Stimulated activated naive B cell treated with anti-CD40 and anti-IgM and Interleukin-4, amounts not matched to agents 10 μg/mL and 1 μg/mL and 100 μg/mL, for 72 hours (primary cell): ENCODE measurements at regions not wholly inside any gene's neighbourhood (a gene's known extent, or its start where the extent isn't known, plus 50 kb on each side); places are given as distances from the start of the nearest gene placed in this dataset.
"Not testable (repeated sequence)": the region's sequence is repeated elsewhere in the genome, so short reads cannot be mapped to it uniquely, and the experiment has no call there.

Source experiments
- ATAC-seq, 2 donors: fragments of 150-1000 bp; cut with Tn5 transposase; replicated peaks; 2 replicates each; pipeline ENCODE4 v1.10.0; 2021; ENCODE audit warnings: moderate library complexity in 1 of 2
- DNase-seq: peaks from one replicate; pipeline ENCODE4 v3.0.0; 2021
- H3K27ac Mint-ChIP-seq: one replicate; pipeline ENCODE4 v1.8.0; 2022; ENCODE audit warnings: mild to moderate bottlenecking, mixed read lengths
- H3K27me3 Mint-ChIP-seq, 2 donors: one replicate each; pipeline ENCODE4 v1.8.0; 2022; ENCODE audit warnings: mixed read lengths in 2 of 2
- H3K36me3 Mint-ChIP-seq, 2 donors: one replicate each; pipeline ENCODE4 v1.8.0; 2022; ENCODE audit warnings: mixed read lengths in 2 of 2, mild to moderate bottlenecking in 1 of 2
- H3K4me1 Mint-ChIP-seq, 2 donors: one replicate each; pipeline ENCODE4 v1.8.0; 2022; ENCODE audit warnings: mixed read lengths in 2 of 2, mild to moderate bottlenecking in 1 of 2
- H3K4me3 Mint-ChIP-seq, 2 donors: one replicate each; pipeline ENCODE4 v1.8.0; 2022; ENCODE audit warnings: mild to moderate bottlenecking in 2 of 2, mixed read lengths in 2 of 2, moderate library complexity in 1 of 2
- H3K9me3 Mint-ChIP-seq, 2 donors: one replicate each; pipeline ENCODE4 v1.8.0; 2022; ENCODE audit warnings: mixed read lengths in 2 of 2, mild to moderate bottlenecking in 1 of 2

GRCh38 chr14:101284711-101285110, 276.6 kb upstream of the DIO3 start:
- Mint-ChIP-seq H3K4me3 (no peak overlapping the region), H3K4me1 (peaks cover 9 to 10% of the 10 kb centered on the region in 2 donors), H3K27me3 (peaks cover 23 to 30% of the 10 kb centered on the region in 2 donors), H3K27ac (no peak overlapping the region), H3K36me3 (no peaks in the 10 kb centered on the region), H3K9me3 (peaks cover 0 to 1% of the 10 kb centered on the region in 2 donors)
- ATAC-seq (no peak), DNase-seq (no peak)

- H3K36me3 Mint-ChIP-seq: no peaks in the 10 kb centered on the region
- peaks cover 23 to 30% of the 10 kb centered on the region in 2 donors for H3K27me3 Mint-ChIP-seq
- no peak overlapping the region for H3K4me3 Mint-ChIP-seq
- peaks cover 0 to 1% of the 10 kb centered on the region in 2 donors for H3K9me3 Mint-ChIP-seq
- H3K27ac Mint-ChIP-seq: no peak overlapping the region
- DNase-seq: no peak
- H3K4me1 Mint-ChIP-seq: peaks cover 9 to 10% of the 10 kb centered on the region in 2 donors
- ATAC-seq: no peak
Measured at GRCh38 chr14:101286271-101287018, 274.9 kb upstream of the DIO3 start.

GRCh38 chr14:101288436-101289229, 272.7 kb upstream of the DIO3 start:
- Mint-ChIP-seq H3K27ac (no peak overlapping the region), H3K4me3 (no peak overlapping the region), H3K9me3 (peaks cover 2 to 3% of the 10 kb centered on the region in 2 donors), H3K36me3 (no peaks in the 10 kb centered on the region), H3K4me1 (peaks cover 9 to 10% of the 10 kb centered on the region in 2 donors), H3K27me3 (peaks cover 23 to 30% of the 10 kb centered on the region in 2 donors)
- DNase-seq (no peak), ATAC-seq (no peak)

- no peak overlapping the region for H3K27ac Mint-ChIP-seq
- no peaks in the 10 kb centered on the region for H3K36me3 Mint-ChIP-seq
- H3K9me3 Mint-ChIP-seq: peaks cover 2 to 4% of the 10 kb centered on the region in 2 donors
- no peak overlapping the region for H3K4me3 Mint-ChIP-seq
- DNase-seq (no peak), ATAC-seq (no peak)
- H3K4me1 Mint-ChIP-seq: peaks cover 9 to 10% of the 10 kb centered on the region in 2 donors
- peaks cover 23 to 29% of the 10 kb centered on the region in 2 donors for H3K27me3 Mint-ChIP-seq
Measured at GRCh38 chr14:101289230-101289690, 272.0 kb upstream of the DIO3 start.

GRCh38 chr14:101289911-101290310, 271.4 kb upstream of the DIO3 start:
- Mint-ChIP-seq H3K9me3 (peaks cover 2 to 10% of the 10 kb centered on the region in 2 donors), H3K36me3 (no peaks in the 10 kb centered on the region), H3K27ac (no peak overlapping the region), H3K27me3 (peaks cover 20 to 23% of the 10 kb centered on the region in 2 donors), H3K4me3 (no peak overlapping the region), H3K4me1 (peaks cover 7 to 10% of the 10 kb centered on the region in 2 donors)
- DNase-seq (no peak), ATAC-seq (no peak)

GRCh38 chr14:101290611-101291010, 270.7 kb upstream of the DIO3 start:
- Mint-ChIP-seq H3K27ac (no peak overlapping the region), H3K27me3 (peaks cover 13 to 16% of the 10 kb centered on the region in 2 donors), H3K9me3 (peaks cover 2 to 14% of the 10 kb centered on the region in 2 donors), H3K4me1 (peaks cover 3 to 5% of the 10 kb centered on the region in 2 donors), H3K4me3 (no peak overlapping the region), H3K36me3 (no peaks in the 10 kb centered on the region)
- ATAC-seq: no peak
- DNase-seq: no peak

- Mint-ChIP-seq H3K4me3 (no peak overlapping the region), H3K27ac (no peak overlapping the region), H3K27me3 (peaks cover 6 to 18% of the 10 kb centered on the region in 2 donors), H3K4me1 (no peaks in the 10 kb centered on the region), H3K9me3 (peaks cover 6 to 21% of the 10 kb centered on the region in 2 donors), H3K36me3 (no peaks in the 10 kb centered on the region)
- ATAC-seq: no peak
- DNase-seq: no peak
Measured at GRCh38 chr14:101291390-101291789, 269.9 kb upstream of the DIO3 start.

- no peak for DNase-seq
- Mint-ChIP-seq H3K27me3 (peaks cover 5 to 14% of the 10 kb centered on the region in 2 donors), H3K36me3 (peaks cover 1 to 3% of the 10 kb centered on the region in 2 donors), H3K4me1 (no peaks in the 10 kb centered on the region), H3K27ac (no peak overlapping the region), H3K9me3 (peaks cover 10 to 27% of the 10 kb centered on the region in 2 donors), H3K4me3 (no peak overlapping the region)
- ATAC-seq: no peak
Measured at GRCh38 chr14:101292448-101292847, 268.8 kb upstream of the DIO3 start.

GRCh38 chr14:101293605-101294004, 267.7 kb upstream of the DIO3 start:
- Mint-ChIP-seq H3K27ac (no peak overlapping the region), H3K36me3 (peaks cover 1 to 3% of the 10 kb centered on the region in 2 donors), H3K9me3 (peaks cover 12 to 27% of the 10 kb centered on the region in 2 donors), H3K27me3 (peaks cover 7 to 10% of the 10 kb centered on the region in 2 donors), H3K4me1 (no peaks in the 10 kb centered on the region), H3K4me3 (no peak overlapping the region)
- ATAC-seq (no peak), DNase-seq (no peak)

- Mint-ChIP-seq H3K27ac (no peak overlapping the region), H3K4me3 (no peak overlapping the region), H3K27me3 (peaks cover 7 to 10% of the 10 kb centered on the region in 2 donors), H3K36me3 (peaks cover 1 to 3% of the 10 kb centered on the region in 2 donors), H3K9me3 (peaks cover 12 to 27% of the 10 kb centered on the region in 2 donors), H3K4me1 (no peaks in the 10 kb centered on the region)
- no peak for DNase-seq
- ATAC-seq: no peak
Measured at GRCh38 chr14:101294136-101294535, 267.2 kb upstream of the DIO3 start.

GRCh38 chr14:101299781-101300180, 261.5 kb upstream of the DIO3 start:
- DNase-seq, H3K4me1 Mint-ChIP-seq, H3K27ac Mint-ChIP-seq, H3K36me3 Mint-ChIP-seq, ATAC-seq, H3K4me3 Mint-ChIP-seq: not testable (repeated sequence)
- Mint-ChIP-seq H3K9me3 (peaks cover 10 to 18% of the 10 kb centered on the region in 2 donors), H3K27me3 (peaks cover 7 to 17% of the 10 kb centered on the region in 2 donors)

GRCh38 chr14:101301011-101301410, 260.3 kb upstream of the DIO3 start:
- H3K27ac Mint-ChIP-seq: no peak overlapping the region
- peaks cover 10% of the 10 kb centered on the region in 2 donors for H3K9me3 Mint-ChIP-seq
- no peak overlapping the region for H3K4me3 Mint-ChIP-seq
- DNase-seq (no peak), ATAC-seq (no peak)
- H3K36me3 Mint-ChIP-seq: peaks cover 1 to 3% of the 10 kb centered on the region in 2 donors
- no peaks in the 10 kb centered on the region for H3K4me1 Mint-ChIP-seq
- peaks cover 5 to 17% of the 10 kb centered on the region in 2 donors for H3K27me3 Mint-ChIP-seq

- DNase-seq, H3K27ac Mint-ChIP-seq, H3K36me3 Mint-ChIP-seq, H3K4me3 Mint-ChIP-seq, H3K9me3 Mint-ChIP-seq, H3K4me1 Mint-ChIP-seq, ATAC-seq: not testable (repeated sequence)
- peaks cover 0 to 20% of the 10 kb centered on the region in 2 donors for H3K27me3 Mint-ChIP-seq
Measured at GRCh38 chr14:101307162-101307561, 254.1 kb upstream of the DIO3 start.

GRCh38 chr14:101311186-101311585, 250.1 kb upstream of the DIO3 start:
- not testable (repeated sequence) for H3K27ac Mint-ChIP-seq, H3K4me1 Mint-ChIP-seq, H3K36me3 Mint-ChIP-seq, H3K4me3 Mint-ChIP-seq, ATAC-seq, DNase-seq
- Mint-ChIP-seq H3K27me3 (peaks cover 0 to 30% of the 10 kb centered on the region in 2 donors), H3K9me3 (peaks cover 13 to 18% of the 10 kb centered on the region in 2 donors)
